ENCODE measurements at regions not wholly inside any gene's neighbourhood (a gene's known extent, or its start where the extent isn't known, plus 50 kb on each side); places are given as distances from the start of the nearest gene placed in this dataset.

DNA sequence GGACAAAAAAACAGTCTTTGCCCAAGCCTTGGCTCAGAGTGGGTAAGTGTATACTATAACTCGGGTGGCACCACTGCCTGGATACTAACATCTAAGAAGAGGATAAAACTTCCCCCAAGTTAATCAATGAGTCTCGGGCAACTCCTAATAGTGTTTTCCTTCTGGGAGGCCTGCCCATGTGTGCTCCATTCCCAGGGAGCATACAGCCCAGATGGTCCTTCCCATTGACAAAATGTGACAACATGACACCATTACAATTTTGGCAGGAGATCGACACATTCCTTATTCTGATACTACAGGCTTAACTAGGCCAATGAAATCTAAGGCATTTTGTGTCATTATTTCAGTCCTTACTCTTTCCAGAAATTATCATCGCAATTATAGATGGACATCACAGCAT is 52.7 kb upstream of the CRIM1 start:
- no peak for TF ChIP-seq CTCF (conservative IDR thresholded peaks at IDR 0.05; ENCODE audit: control insufficient read depth, insufficient read depth, low read depth, low read length)
- no peak overlapping the region for H3K4me3 ChIP-seq (ENCODE audit: control insufficient read depth, low read depth, low read length)
- no peak for DNase-seq (ENCODE audit: low read depth)

DNA sequence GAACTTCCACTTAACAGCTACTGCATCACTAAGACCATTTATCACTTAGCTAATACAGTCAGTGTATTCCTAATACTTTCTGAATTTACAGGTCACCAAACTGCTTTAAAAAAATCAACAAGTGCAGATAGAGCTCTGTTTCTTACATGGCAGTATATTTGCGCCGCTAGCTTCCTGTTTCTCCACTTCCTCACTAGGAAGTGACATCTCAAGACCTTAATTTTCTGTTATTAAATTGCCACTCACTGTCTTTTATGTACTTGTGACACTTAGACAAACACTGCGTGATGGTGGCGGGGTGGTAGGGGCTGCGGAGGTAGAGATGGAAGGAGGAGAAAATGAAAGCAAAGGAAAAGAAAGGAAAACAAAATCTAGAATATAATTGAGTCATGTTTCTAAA is 53.7 kb upstream of the CRIM1 start:
- H3K4me3 ChIP-seq (ENCODE audit: control insufficient read depth, low read depth, low read length) = no peak overlapping the region
- no peak for DNase-seq (ENCODE audit: low read depth)
- no peak for TF ChIP-seq CTCF (conservative IDR thresholded peaks at IDR 0.05; ENCODE audit: control insufficient read depth, insufficient read depth, low read depth, low read length)

GRCh38 chr2:36300697-36301096 is 54.9 kb upstream of the CRIM1 start:
- no peak for TF ChIP-seq CTCF (conservative IDR thresholded peaks at IDR 0.05; ENCODE audit: control insufficient read depth, insufficient read depth, low read depth, low read length)
- no peak overlapping the region for H3K4me3 ChIP-seq (ENCODE audit: control insufficient read depth, low read depth, low read length)
- DNase-seq (ENCODE audit: low read depth) = no peak

- TF ChIP-seq CTCF (conservative IDR thresholded peaks at IDR 0.05; ENCODE audit: control insufficient read depth, insufficient read depth, low read depth, low read length) = no peak
- DNase-seq (ENCODE audit: low read depth) = no peak
- H3K4me3 ChIP-seq (ENCODE audit: control insufficient read depth, low read depth, low read length) = no peak overlapping the region
These were observed 58.8 kb upstream of the CRIM1 start for GRCh38 chr2:36296798-36297197.

GRCh38 chr2:36294316-36294721 is 61.3 kb upstream of the CRIM1 start:
- no peak for TF ChIP-seq CTCF (conservative IDR thresholded peaks at IDR 0.05; ENCODE audit: control insufficient read depth, insufficient read depth, low read depth, low read length)
- no peak overlapping the region for H3K4me3 ChIP-seq (ENCODE audit: control insufficient read depth, low read depth, low read length)
- no peak for DNase-seq (ENCODE audit: low read depth)

DNA sequence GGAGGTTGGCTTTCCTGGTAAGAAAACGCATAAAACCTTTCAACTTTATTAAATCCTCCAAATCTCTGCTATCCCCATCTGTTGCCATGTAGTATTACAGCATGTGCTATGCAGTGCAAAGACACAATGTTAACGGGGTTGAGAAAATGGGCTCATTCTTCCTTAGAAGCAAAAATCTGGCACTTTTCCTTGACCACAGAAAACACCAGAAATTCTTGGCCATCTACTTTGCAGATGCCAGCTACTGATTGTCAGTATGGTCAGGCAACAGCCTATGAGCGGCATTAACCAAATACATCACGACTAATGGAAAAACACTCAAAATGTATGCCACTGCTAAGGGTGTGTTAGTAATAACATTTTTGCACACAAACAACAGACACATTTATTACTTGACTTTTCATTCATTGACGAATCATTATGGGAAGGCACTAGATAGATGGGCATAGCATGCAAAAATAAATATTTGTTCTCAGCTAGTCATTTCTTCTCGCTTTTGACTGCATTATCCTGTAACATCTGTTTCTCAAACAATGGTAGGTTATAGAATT is 65.2 kb upstream of the CRIM1 start:
- no peak overlapping the region for H3K4me3 ChIP-seq (ENCODE audit: control insufficient read depth, low read depth, low read length)
- no peak for DNase-seq (ENCODE audit: low read depth)
- no peak for TF ChIP-seq CTCF (conservative IDR thresholded peaks at IDR 0.05; ENCODE audit: control insufficient read depth, insufficient read depth, low read depth, low read length)

GRCh38 chr2:36289731-36290130 is 65.8 kb upstream of the CRIM1 start:
- TF ChIP-seq CTCF (conservative IDR thresholded peaks at IDR 0.05; ENCODE audit: control insufficient read depth, insufficient read depth, low read depth, low read length) = no peak
- DNase-seq (ENCODE audit: low read depth) = no peak
- no peak overlapping the region for H3K4me3 ChIP-seq (ENCODE audit: control insufficient read depth, low read depth, low read length)
